ENCODE measurements at regions not wholly inside any gene's neighbourhood (a gene's known extent, or its start where the extent isn't known, plus 50 kb on each side); places are given as distances from the start of the nearest gene placed in this dataset.
"Not testable (repeated sequence)": the region's sequence is repeated elsewhere in the genome, so short reads cannot be mapped to it uniquely, and the experiment has no call there.

GRCh38 chr9:67331634-67332033 lies 339.3 kb upstream of the SPATA31A3 start:
- ATAC-seq (replicated peaks in 1 of 4); DNase-seq; H3K27ac ChIP-seq (ENCODE audit: low read length); H3K36me3 Mint-ChIP-seq; POLR2A ChIA-PET; H3K27me3 ChIP-seq (replicated peaks in 1 of 2; ENCODE audit: control insufficient read depth in 2 of 2, extremely low read depth in 1 of 2, insufficient read depth in 2 of 2, low read length in 1 of 2); H3K4me1 ChIP-seq (ENCODE audit: control insufficient read depth in 1 of 2, extremely low read depth in 1 of 2, insufficient read depth in 2 of 2, low read length in 2 of 2); CTCF ChIA-PET; H3K4me3 Mint-ChIP-seq; H3K9me3 Mint-ChIP-seq; H3K36me3 ChIP-seq (ENCODE audit: control insufficient read depth in 2 of 2, extremely low read depth in 1 of 2, insufficient read depth in 1 of 2, low read length in 1 of 2); H3K4me3 ChIP-seq (ENCODE audit: control insufficient read depth in 1 of 2, extremely low read depth in 1 of 2, low read length in 1 of 2); H3K27ac Mint-ChIP-seq; H3K4me1 Mint-ChIP-seq; H3K27me3 Mint-ChIP-seq; H3K9me3 ChIP-seq: not testable (repeated sequence)
- no CpG with 5 or more reads among the region's 2 CpGs for WGBS (ENCODE audit: insufficient coverage)

- H3K9me3 ChIP-seq; H3K36me3 ChIP-seq (ENCODE audit: control insufficient read depth in 2 of 2, extremely low read depth in 1 of 2, insufficient read depth in 1 of 2, low read length in 1 of 2); H3K4me1 Mint-ChIP-seq; ATAC-seq (replicated peaks in 1 of 4); H3K27me3 Mint-ChIP-seq; POLR2A ChIA-PET; DNase-seq; H3K27ac Mint-ChIP-seq; H3K4me3 Mint-ChIP-seq; H3K9me3 Mint-ChIP-seq; H3K27ac ChIP-seq (ENCODE audit: low read length); H3K27me3 ChIP-seq (replicated peaks in 1 of 2; ENCODE audit: control insufficient read depth in 2 of 2, extremely low read depth in 1 of 2, insufficient read depth in 2 of 2, low read length in 1 of 2); H3K4me3 ChIP-seq (ENCODE audit: control insufficient read depth in 1 of 2, extremely low read depth in 1 of 2, low read length in 1 of 2); H3K36me3 Mint-ChIP-seq; H3K4me1 ChIP-seq (ENCODE audit: control insufficient read depth in 1 of 2, extremely low read depth in 1 of 2, insufficient read depth in 2 of 2, low read length in 2 of 2); CTCF ChIA-PET: not testable (repeated sequence)
- WGBS (ENCODE audit: insufficient coverage): no CpG with 5 or more reads among the region's 2 CpGs
These were observed 321.1 kb upstream of the SPATA31A3 start for GRCh38 chr9:67313409-67313808.

GRCh38 chr9:67312504-67312903 lies 320.2 kb upstream of the SPATA31A3 start:
- H3K27me3 Mint-ChIP-seq; H3K27ac ChIP-seq (ENCODE audit: low read length); ATAC-seq (replicated peaks in 1 of 4); H3K27ac Mint-ChIP-seq; H3K9me3 Mint-ChIP-seq; DNase-seq; H3K4me3 ChIP-seq (ENCODE audit: control insufficient read depth in 1 of 2, extremely low read depth in 1 of 2, low read length in 1 of 2); H3K4me1 Mint-ChIP-seq; H3K36me3 Mint-ChIP-seq; CTCF ChIA-PET; H3K4me1 ChIP-seq (ENCODE audit: control insufficient read depth in 1 of 2, extremely low read depth in 1 of 2, insufficient read depth in 2 of 2, low read length in 2 of 2); POLR2A ChIA-PET; H3K9me3 ChIP-seq; H3K4me3 Mint-ChIP-seq; H3K27me3 ChIP-seq (replicated peaks in 1 of 2; ENCODE audit: control insufficient read depth in 2 of 2, extremely low read depth in 1 of 2, insufficient read depth in 2 of 2, low read length in 1 of 2); H3K36me3 ChIP-seq (ENCODE audit: control insufficient read depth in 2 of 2, extremely low read depth in 1 of 2, insufficient read depth in 1 of 2, low read length in 1 of 2): not testable (repeated sequence)
- WGBS (ENCODE audit: insufficient coverage): no CpG with 5 or more reads among the region's 5 CpGs

GRCh38 chr9:67307109-67307508 lies 314.8 kb upstream of the SPATA31A3 start:
- H3K36me3 ChIP-seq (ENCODE audit: control insufficient read depth in 2 of 2, extremely low read depth in 1 of 2, insufficient read depth in 1 of 2, low read length in 1 of 2); H3K4me3 ChIP-seq (ENCODE audit: control insufficient read depth in 1 of 2, extremely low read depth in 1 of 2, low read length in 1 of 2); ATAC-seq (replicated peaks in 1 of 4); H3K4me1 ChIP-seq (ENCODE audit: control insufficient read depth in 1 of 2, extremely low read depth in 1 of 2, insufficient read depth in 2 of 2, low read length in 2 of 2); H3K27me3 Mint-ChIP-seq; POLR2A ChIA-PET; H3K36me3 Mint-ChIP-seq; H3K4me1 Mint-ChIP-seq; H3K9me3 Mint-ChIP-seq; H3K4me3 Mint-ChIP-seq; CTCF ChIA-PET; H3K27me3 ChIP-seq (replicated peaks in 1 of 2; ENCODE audit: control insufficient read depth in 2 of 2, extremely low read depth in 1 of 2, insufficient read depth in 2 of 2, low read length in 1 of 2); H3K9me3 ChIP-seq; H3K27ac Mint-ChIP-seq; DNase-seq; H3K27ac ChIP-seq (ENCODE audit: low read length): not testable (repeated sequence)
- WGBS (ENCODE audit: insufficient coverage): no CpG with 5 or more reads among the region's 8 CpGs

- H3K27ac Mint-ChIP-seq; H3K36me3 Mint-ChIP-seq; H3K4me3 Mint-ChIP-seq; ATAC-seq (replicated peaks in 1 of 4); H3K4me3 ChIP-seq (ENCODE audit: control insufficient read depth in 1 of 2, extremely low read depth in 1 of 2, low read length in 1 of 2); CTCF ChIA-PET; POLR2A ChIA-PET; H3K27me3 Mint-ChIP-seq; H3K27ac ChIP-seq (ENCODE audit: low read length); H3K36me3 ChIP-seq (ENCODE audit: control insufficient read depth in 2 of 2, extremely low read depth in 1 of 2, insufficient read depth in 1 of 2, low read length in 1 of 2); H3K9me3 ChIP-seq; H3K4me1 Mint-ChIP-seq; DNase-seq; H3K4me1 ChIP-seq (ENCODE audit: control insufficient read depth in 1 of 2, extremely low read depth in 1 of 2, insufficient read depth in 2 of 2, low read length in 2 of 2); H3K9me3 Mint-ChIP-seq; H3K27me3 ChIP-seq (replicated peaks in 1 of 2; ENCODE audit: control insufficient read depth in 2 of 2, extremely low read depth in 1 of 2, insufficient read depth in 2 of 2, low read length in 1 of 2): not testable (repeated sequence)
- no CpG with 5 or more reads among the region's 6 CpGs for WGBS (ENCODE audit: insufficient coverage)
These were observed 296.4 kb upstream of the SPATA31A3 start for GRCh38 chr9:67288797-67289196.

GRCh38 chr9:67288117-67288735 lies 295.9 kb upstream of the SPATA31A3 start:
- H3K4me1 Mint-ChIP-seq; CTCF ChIA-PET; H3K9me3 ChIP-seq; H3K27ac ChIP-seq (ENCODE audit: low read length); H3K27me3 Mint-ChIP-seq; H3K36me3 Mint-ChIP-seq; H3K9me3 Mint-ChIP-seq; POLR2A ChIA-PET; DNase-seq; H3K4me3 Mint-ChIP-seq; H3K4me3 ChIP-seq (ENCODE audit: control insufficient read depth in 1 of 2, extremely low read depth in 1 of 2, low read length in 1 of 2); H3K36me3 ChIP-seq (ENCODE audit: control insufficient read depth in 2 of 2, extremely low read depth in 1 of 2, insufficient read depth in 1 of 2, low read length in 1 of 2); H3K27ac Mint-ChIP-seq; ATAC-seq (replicated peaks in 1 of 4); H3K4me1 ChIP-seq (ENCODE audit: control insufficient read depth in 1 of 2, extremely low read depth in 1 of 2, insufficient read depth in 2 of 2, low read length in 2 of 2); H3K27me3 ChIP-seq (replicated peaks in 1 of 2; ENCODE audit: control insufficient read depth in 2 of 2, extremely low read depth in 1 of 2, insufficient read depth in 2 of 2, low read length in 1 of 2): not testable (repeated sequence)
- WGBS (ENCODE audit: insufficient coverage): no CpG with 5 or more reads among the region's 46 CpGs

GRCh38 chr9:67284299-67284698 lies 291.9 kb upstream of the SPATA31A3 start:
- no CpG with 5 or more reads among the region's 6 CpGs for WGBS (ENCODE audit: insufficient coverage)
- H3K27me3 Mint-ChIP-seq; H3K4me3 ChIP-seq (ENCODE audit: control insufficient read depth in 1 of 2, extremely low read depth in 1 of 2, low read length in 1 of 2); H3K4me1 ChIP-seq (ENCODE audit: control insufficient read depth in 1 of 2, extremely low read depth in 1 of 2, insufficient read depth in 2 of 2, low read length in 2 of 2); H3K9me3 ChIP-seq; H3K36me3 Mint-ChIP-seq; H3K27me3 ChIP-seq (replicated peaks in 1 of 2; ENCODE audit: control insufficient read depth in 2 of 2, extremely low read depth in 1 of 2, insufficient read depth in 2 of 2, low read length in 1 of 2); H3K27ac Mint-ChIP-seq; H3K36me3 ChIP-seq (ENCODE audit: control insufficient read depth in 2 of 2, extremely low read depth in 1 of 2, insufficient read depth in 1 of 2, low read length in 1 of 2); ATAC-seq (replicated peaks in 1 of 4); H3K4me3 Mint-ChIP-seq; DNase-seq; CTCF ChIA-PET; H3K27ac ChIP-seq (ENCODE audit: low read length); H3K4me1 Mint-ChIP-seq; H3K9me3 Mint-ChIP-seq; POLR2A ChIA-PET: not testable (repeated sequence)
